ENCODE measurements at regions not wholly inside any gene's neighbourhood (a gene's known extent, or its start where the extent isn't known, plus 50 kb on each side); places are given as distances from the start of the nearest gene placed in this dataset.

GRCh38 chr21:35402061-35402460, 353.0 kb upstream of the RUNX1 start:
- DNase-seq (ENCODE audit: low read depth in 1 of 2, low spot score in 1 of 2) (no peak), FAIRE-seq (no peak), ATAC-seq (no peak)
- POLR2A ChIA-PET = interaction anchor here (3.2 kb wide), 1 partner anchor 513 kb away, joined by 30 read pairs; no protein-coding TSS in a partner anchor
- TF ChIP-seq CHD4 (IDR thresholded peaks at IDR 0.05; ENCODE audit: borderline replicate concordance) = no peak
- no peak for TF ChIP-seq PHF8 (IDR thresholded peaks at IDR 0.05; ENCODE audit: borderline replicate concordance, low read depth)
- TF ChIP-seq, protein P1, sequence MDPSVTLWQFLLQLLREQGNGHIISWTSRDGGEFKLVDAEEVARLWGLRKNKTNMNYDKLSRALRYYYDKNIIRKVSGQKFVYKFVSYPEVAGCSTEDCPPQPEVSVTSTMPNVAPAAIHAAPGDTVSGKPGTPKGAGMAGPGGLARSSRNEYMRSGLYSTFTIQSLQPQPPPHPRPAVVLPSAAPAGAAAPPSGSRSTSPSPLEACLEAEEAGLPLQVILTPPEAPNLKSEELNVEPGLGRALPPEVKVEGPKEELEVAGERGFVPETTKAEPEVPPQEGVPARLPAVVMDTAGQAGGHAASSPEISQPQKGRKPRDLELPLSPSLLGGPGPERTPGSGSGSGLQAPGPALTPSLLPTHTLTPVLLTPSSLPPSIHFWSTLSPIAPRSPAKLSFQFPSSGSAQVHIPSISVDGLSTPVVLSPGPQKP (IDR thresholded peaks at IDR 0.05; ENCODE audit: low read depth, low read length) = no peak
- TF ChIP-seq KDM1A (IDR thresholded peaks at IDR 0.05; ENCODE audit: low read depth) = no peak
- Histone ChIP-seq H3K4me1 (peaks cover 5% of the 10 kb centered on the region; the same call in 1 of the 3 replicates), H3K4me3 (no peak overlapping the region), H3K4me2 (no peak overlapping the region), H3K9me3 (no peaks in the 10 kb centered on the region), H3K27ac (no peak overlapping the region)
- WGBS (ENCODE audit: missing lambda C conversion rate) = 24% methylated on average over 1 of the region's 1 CpG
- CTCF ChIA-PET = interaction anchor here (0.8 to 3.6 kb wide), 3 partner anchors 438 to 512 kb away, joined by 3 to 40 read pairs (median 6); no protein-coding TSS in a partner anchor

- H3K27ac ChIP-seq = no peak overlapping the region
- H3K4me1 ChIP-seq = peaks cover 5% of the 10 kb centered on the region; the same call in 1 of the 3 replicates
- FAIRE-seq (no peak), ATAC-seq (no peak), DNase-seq (ENCODE audit: low read depth in 1 of 2, low spot score in 1 of 2) (no peak)
- CTCF ChIA-PET = interaction anchor here (0.6 to 3.6 kb wide), 24 partner anchors 12 to 713 kb away, joined by 3 to 40 read pairs (median 4); no protein-coding TSS in a partner anchor
- POLR2A ChIA-PET = interaction anchor here (3.2 kb wide), 1 partner anchor 513 kb away, joined by 30 read pairs; no protein-coding TSS in a partner anchor
- no peak overlapping the region for H3K4me2 ChIP-seq
- no peak for TF ChIP-seq TP53 (CRISPR knock-in tag; IDR thresholded peaks at IDR 0.05)
- TF ChIP-seq NFE2L2 (conservative IDR thresholded peaks at IDR 0.05; ENCODE audit: low read length) = no peak
- TF ChIP-seq HOXA7 (CRISPR knock-in tag; IDR thresholded peaks at IDR 0.05) = no peak
- TF ChIP-seq KDM1A (IDR thresholded peaks at IDR 0.05; ENCODE audit: low read depth) = no peak
- no peak for TF ChIP-seq ZNF302 (CRISPR knock-in tag; IDR thresholded peaks at IDR 0.05)
- no peak for TF ChIP-seq SMC3 (IDR thresholded peaks at IDR 0.05)
- TF ChIP-seq RAD21 (conservative IDR thresholded peaks at IDR 0.05 in 1 of 2, IDR thresholded peaks at IDR 0.05 in 1 of 2) = no peak
- no peak for TF ChIP-seq FOSB (CRISPR knock-in tag; IDR thresholded peaks at IDR 0.05)
- TF ChIP-seq NR3C1 (IDR thresholded peaks at IDR 0.05) = no peak
- TF ChIP-seq RNF2 (IDR thresholded peaks at IDR 0.05; ENCODE audit: borderline replicate concordance, low read depth) = no peak
- no peak for TF ChIP-seq USF2 (IDR thresholded peaks at IDR 0.05)
- TF ChIP-seq HEYL (CRISPR knock-in tag; IDR thresholded peaks at IDR 0.05) = no peak
- TF ChIP-seq POLR2A (IDR thresholded peaks at IDR 0.05; ENCODE audit: low read length) = no peak
- no peak for TF ChIP-seq PBX3 (IDR thresholded peaks at IDR 0.05)
- TF ChIP-seq, protein P2, sequence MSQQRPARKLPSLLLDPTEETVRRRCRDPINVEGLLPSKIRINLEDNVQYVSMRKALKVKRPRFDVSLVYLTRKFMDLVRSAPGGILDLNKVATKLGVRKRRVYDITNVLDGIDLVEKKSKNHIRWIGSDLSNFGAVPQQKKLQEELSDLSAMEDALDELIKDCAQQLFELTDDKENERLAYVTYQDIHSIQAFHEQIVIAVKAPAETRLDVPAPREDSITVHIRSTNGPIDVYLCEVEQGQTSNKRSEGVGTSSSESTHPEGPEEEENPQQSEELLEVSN (IDR thresholded peaks at IDR 0.05; ENCODE audit: borderline replicate concordance, low read depth) = no peak
- TF ChIP-seq EHMT2 (IDR thresholded peaks at IDR 0.05; ENCODE audit: low read depth) = no peak
- TF ChIP-seq HDAC2 (IDR thresholded peaks at IDR 0.05) = no peak
- no peaks in the 10 kb centered on the region for H3K9me3 ChIP-seq
- 26% methylated on average over 4 of the region's 4 CpGs for WGBS (ENCODE audit: missing lambda C conversion rate)
- no peak overlapping the region for H3K4me3 ChIP-seq
Measured at GRCh38 chr21:35401476-35401875, 352.4 kb upstream of the RUNX1 start.

Data from A549 (cell line).